HepG2 (cell line): ENCODE measurements at regions not wholly inside any gene's neighbourhood (a gene's known extent, or its start where the extent isn't known, plus 50 kb on each side); places are given as distances from the start of the nearest gene placed in this dataset.

ENCODE experiments used
- ARNT ChIP-seq: fragments of 450-650 bp; IDR thresholded peaks from 2 replicates; pipeline ENCODE4 v1.6.1; 2017
- SOX6 ChIP-seq, 2 experiments: fragments of 450-650 bp in 1 of 2; sonication (generic) in 1 of 2; formaldehyde crosslinking in 1 of 2; IDR thresholded peaks; 2 replicates each; pipeline versions ENCODE4 v1.4.0 to v1.6.1; 2017 to 2020; ENCODE audit warnings: antibody characterized with exemption in 1 of 2, mild to moderate bottlenecking in 1 of 2, missing genetic modification reagents in 1 of 2
- ZNF501 ChIP-seq: sonication (generic); formaldehyde crosslinking; IDR thresholded peaks from 2 replicates; pipeline ENCODE4 v1.5.1; 2020; ENCODE audit warnings: mild to moderate bottlenecking, moderate library complexity, missing genetic modification reagents
- TF ChIP-seq, protein P1 (sequence below): sonication (generic); formaldehyde crosslinking; IDR thresholded peaks from 2 replicates; pipeline ENCODE4 v1.5.0; 2020; ENCODE audit warnings: mild to moderate bottlenecking, missing genetic modification reagents, moderate library complexity
- TF ChIP-seq, protein P2 (sequence below), 2 experiments: IDR thresholded peaks; 2 replicates each; pipeline ENCODE4 v1.6.1; 2011 to 2012; ENCODE audit warnings: low read length in 2 of 2, borderline replicate concordance in 1 of 2, low read depth in 1 of 2, mild to moderate bottlenecking in 1 of 2, moderate library complexity in 1 of 2

DNA sequence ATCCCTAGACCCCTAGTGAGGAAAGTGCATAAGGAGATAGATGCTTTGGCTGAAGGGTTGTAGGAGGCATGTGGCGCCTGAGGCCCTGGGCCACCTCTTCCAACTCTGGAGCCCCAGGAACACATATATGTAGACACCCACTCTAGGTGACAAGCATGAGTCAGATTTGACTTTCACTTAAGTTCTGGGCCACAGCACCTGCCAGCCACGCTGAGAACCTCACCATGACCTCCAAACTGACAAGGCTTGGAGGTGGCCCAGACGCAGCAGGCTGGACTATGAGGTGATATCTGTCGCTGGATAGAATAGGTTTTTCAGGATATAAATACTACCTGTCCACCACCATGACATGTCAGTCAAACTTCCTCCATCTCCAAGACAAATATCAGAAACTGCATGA, 894.0 kb upstream of the ZNF722 start:
- TF ChIP-seq ZNF501 (no peak), SOX6 (IDR thresholded peaks at IDR 0.05) (no peak), SOX6 (CRISPR knock-in tag; IDR thresholded peaks at IDR 0.05) (no peak), ARNT (no peak)
- TF ChIP-seq, protein P1, sequence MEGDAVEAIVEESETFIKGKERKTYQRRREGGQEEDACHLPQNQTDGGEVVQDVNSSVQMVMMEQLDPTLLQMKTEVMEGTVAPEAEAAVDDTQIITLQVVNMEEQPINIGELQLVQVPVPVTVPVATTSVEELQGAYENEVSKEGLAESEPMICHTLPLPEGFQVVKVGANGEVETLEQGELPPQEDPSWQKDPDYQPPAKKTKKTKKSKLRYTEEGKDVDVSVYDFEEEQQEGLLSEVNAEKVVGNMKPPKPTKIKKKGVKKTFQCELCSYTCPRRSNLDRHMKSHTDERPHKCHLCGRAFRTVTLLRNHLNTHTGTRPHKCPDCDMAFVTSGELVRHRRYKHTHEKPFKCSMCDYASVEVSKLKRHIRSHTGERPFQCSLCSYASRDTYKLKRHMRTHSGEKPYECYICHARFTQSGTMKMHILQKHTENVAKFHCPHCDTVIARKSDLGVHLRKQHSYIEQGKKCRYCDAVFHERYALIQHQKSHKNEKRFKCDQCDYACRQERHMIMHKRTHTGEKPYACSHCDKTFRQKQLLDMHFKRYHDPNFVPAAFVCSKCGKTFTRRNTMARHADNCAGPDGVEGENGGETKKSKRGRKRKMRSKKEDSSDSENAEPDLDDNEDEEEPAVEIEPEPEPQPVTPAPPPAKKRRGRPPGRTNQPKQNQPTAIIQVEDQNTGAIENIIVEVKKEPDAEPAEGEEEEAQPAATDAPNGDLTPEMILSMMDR (CRISPR knock-in tag), result no peak
- TF ChIP-seq, protein P2, sequence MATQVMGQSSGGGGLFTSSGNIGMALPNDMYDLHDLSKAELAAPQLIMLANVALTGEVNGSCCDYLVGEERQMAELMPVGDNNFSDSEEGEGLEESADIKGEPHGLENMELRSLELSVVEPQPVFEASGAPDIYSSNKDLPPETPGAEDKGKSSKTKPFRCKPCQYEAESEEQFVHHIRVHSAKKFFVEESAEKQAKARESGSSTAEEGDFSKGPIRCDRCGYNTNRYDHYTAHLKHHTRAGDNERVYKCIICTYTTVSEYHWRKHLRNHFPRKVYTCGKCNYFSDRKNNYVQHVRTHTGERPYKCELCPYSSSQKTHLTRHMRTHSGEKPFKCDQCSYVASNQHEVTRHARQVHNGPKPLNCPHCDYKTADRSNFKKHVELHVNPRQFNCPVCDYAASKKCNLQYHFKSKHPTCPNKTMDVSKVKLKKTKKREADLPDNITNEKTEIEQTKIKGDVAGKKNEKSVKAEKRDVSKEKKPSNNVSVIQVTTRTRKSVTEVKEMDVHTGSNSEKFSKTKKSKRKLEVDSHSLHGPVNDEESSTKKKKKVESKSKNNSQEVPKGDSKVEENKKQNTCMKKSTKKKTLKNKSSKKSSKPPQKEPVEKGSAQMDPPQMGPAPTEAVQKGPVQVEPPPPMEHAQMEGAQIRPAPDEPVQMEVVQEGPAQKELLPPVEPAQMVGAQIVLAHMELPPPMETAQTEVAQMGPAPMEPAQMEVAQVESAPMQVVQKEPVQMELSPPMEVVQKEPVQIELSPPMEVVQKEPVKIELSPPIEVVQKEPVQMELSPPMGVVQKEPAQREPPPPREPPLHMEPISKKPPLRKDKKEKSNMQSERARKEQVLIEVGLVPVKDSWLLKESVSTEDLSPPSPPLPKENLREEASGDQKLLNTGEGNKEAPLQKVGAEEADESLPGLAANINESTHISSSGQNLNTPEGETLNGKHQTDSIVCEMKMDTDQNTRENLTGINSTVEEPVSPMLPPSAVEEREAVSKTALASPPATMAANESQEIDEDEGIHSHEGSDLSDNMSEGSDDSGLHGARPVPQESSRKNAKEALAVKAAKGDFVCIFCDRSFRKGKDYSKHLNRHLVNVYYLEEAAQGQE (IDR thresholded peaks at IDR 0.05; ENCODE audit: borderline replicate concordance in 1 of 2, low read depth in 1 of 2, low read length in 2 of 2), result no peak
